CD14-positive monocyte (primary cell): ENCODE measurements at regions not wholly inside any gene's neighbourhood (a gene's known extent, or its start where the extent isn't known, plus 50 kb on each side); places are given as distances from the start of the nearest gene placed in this dataset.

Experiments
- DNase-seq, 3 donors: peaks; one replicate each; pipeline ENCODE4 v3.0.0-alpha.2; 2011 to 2022
- H2AFZ ChIP-seq: 2 replicates; pipeline ENCODE4 v1.6.0; 2012; ENCODE audit warnings: mild to moderate bottlenecking, low read depth, low read length, inconsistent platforms; ENCODE audit not compliant: insufficient read depth, poor library complexity, severe bottlenecking
- H3K27ac ChIP-seq, 2 donors: 1 replicate in 1 of 2; 2 replicates in 1 of 2; pipeline ENCODE4 v1.5.1; 2012 to 2013; ENCODE audit warnings: low read length in 2 of 2, control low read depth in 1 of 2, inconsistent platforms in 1 of 2, low read depth in 1 of 2, mild to moderate bottlenecking in 1 of 2
- H3K27me3 ChIP-seq, 2 donors: one replicate each; pipeline versions ENCODE4 v1.6.0 to v1.6.1; 2011 to 2013; ENCODE audit warnings: low read length in 2 of 2; ENCODE audit not compliant: control insufficient read depth in 2 of 2, insufficient read depth in 2 of 2
- H3K36me3 ChIP-seq, 2 donors: replicated peaks in 1 of 2; 1 replicate in 1 of 2; 2 replicates in 1 of 2; pipeline versions ENCODE4 v1.5.1 to v1.6.1; 2012 to 2013; ENCODE audit warnings: low read length in 2 of 2, control low read depth in 1 of 2, inconsistent platforms in 1 of 2, mild to moderate bottlenecking in 1 of 2; ENCODE audit not compliant: insufficient read depth in 2 of 2, control insufficient read depth in 1 of 2
- H3K4me1 ChIP-seq, 2 donors: 1 replicate in 1 of 2; 2 replicates in 1 of 2; pipeline versions ENCODE4 v1.5.1 to v1.6.1; 2012 to 2013; ENCODE audit warnings: low read length in 2 of 2, control low read depth in 1 of 2, inconsistent platforms in 1 of 2, mild to moderate bottlenecking in 1 of 2, moderate library complexity in 1 of 2; ENCODE audit not compliant: insufficient read depth in 2 of 2, control insufficient read depth in 1 of 2
- H3K4me2 ChIP-seq: replicated peaks from 2 replicates; pipeline ENCODE3; 2012; ENCODE audit warnings: low read length, moderate library complexity, mild to moderate bottlenecking; ENCODE audit not compliant: poor library complexity, severe bottlenecking; ENCODE audit errors: extremely low read depth
- H3K4me3 ChIP-seq, 3 experiments: fragments of 200-600 bp in 1 of 3; sonication (generic) in 1 of 3; replicated peaks in 1 of 3; 1 replicate in 2 of 3; 2 replicates in 1 of 3; pipeline ENCODE4 v1.5.1; 2011 to 2013; ENCODE audit warnings: low read length in 3 of 3, mild to moderate bottlenecking in 3 of 3, control low read depth in 2 of 3, low read depth in 2 of 3, inconsistent platforms in 1 of 3, moderate library complexity in 1 of 3
- H3K79me2 ChIP-seq: 2 replicates; pipeline ENCODE4 v1.6.0; 2012; ENCODE audit warnings: mild to moderate bottlenecking, control low read depth, inconsistent platforms, low read length, moderate library complexity; ENCODE audit not compliant: insufficient read depth
- H3K9ac ChIP-seq: 2 replicates; pipeline ENCODE4 v1.6.0; 2017; ENCODE audit warnings: low read length, mild to moderate bottlenecking; ENCODE audit not compliant: insufficient read depth, poor library complexity, severe bottlenecking
- H3K9me3 ChIP-seq, 2 donors: replicated peaks in 1 of 2; 1 replicate in 1 of 2; 2 replicates in 1 of 2; pipeline versions ENCODE4 v1.5.1 to v1.6.1; 2012 to 2013; ENCODE audit warnings: low read length in 2 of 2, control low read depth in 1 of 2; ENCODE audit not compliant: control insufficient read depth in 1 of 2, insufficient read depth in 1 of 2
- H4K20me1 ChIP-seq: 2 replicates; pipeline ENCODE4 v1.6.0; 2012; ENCODE audit warnings: mild to moderate bottlenecking, low read length, control low read depth, moderate library complexity; ENCODE audit not compliant: insufficient read depth
- H3K27ac Mint-ChIP-seq, 7 donors: one replicate each; pipeline ENCODE4 v1.8.0; 2020; ENCODE audit warnings: mild to moderate bottlenecking in 7 of 7, mixed read lengths in 7 of 7, moderate library complexity in 6 of 7, inconsistent platforms in 2 of 7
- H3K27me3 Mint-ChIP-seq, 3 donors: one replicate each; pipeline ENCODE4 v1.8.0; 2021 to 2022; ENCODE audit warnings: low read depth in 3 of 3, mild to moderate bottlenecking in 3 of 3, mixed read lengths in 3 of 3, moderate library complexity in 3 of 3, inconsistent platforms in 1 of 3
- H3K36me3 Mint-ChIP-seq, 2 donors: one replicate each; pipeline ENCODE4 v1.8.0; 2020; ENCODE audit warnings: mixed read lengths in 2 of 2, inconsistent platforms in 1 of 2, mild to moderate bottlenecking in 1 of 2
- H3K4me1 Mint-ChIP-seq: one replicate; pipeline ENCODE4 v1.8.0; 2020; ENCODE audit warnings: mild to moderate bottlenecking, mixed read lengths
- H3K4me3 Mint-ChIP-seq, 2 donors: one replicate each; pipeline ENCODE4 v1.8.0; 2020; ENCODE audit warnings: mild to moderate bottlenecking in 2 of 2, mixed read lengths in 2 of 2, moderate library complexity in 1 of 2
- H3K9me3 Mint-ChIP-seq, 7 donors: one replicate each; pipeline ENCODE4 v1.8.0; 2020 to 2022; ENCODE audit warnings: mixed read lengths in 7 of 7, mild to moderate bottlenecking in 6 of 7, moderate library complexity in 6 of 7, inconsistent platforms in 2 of 7
- CTCF ChIP-seq: fragments of 200-600 bp; IDR thresholded peaks from one replicate; pipeline ENCODE4 v1.8.0; 2022; ENCODE audit warnings: antibody characterized with exemption, mild to moderate bottlenecking
- WGBS: methylation state at CpG from one replicate; pipeline ENCODE4 v1.1.5; 2013; ENCODE audit warnings: missing lambda C conversion rate; ENCODE audit not compliant: insufficient coverage; 5-methylcytosine and 5-hydroxymethylcytosine counted together
- intact Hi-C, 2 donors: fragments of 100-400 bp; cut with micrococcal nuclease; formaldehyde crosslinking; loops; one replicate each; pipeline versions ENCODE4 v1.15.0 to v1.15.1; 2023

GRCh38 chr15:24752354-24752753 is 76.8 kb downstream of the NPAP1 start:
- Histone ChIP-seq H4K20me1 (no peaks in the 10 kb centered on the region), H3K9me3 (peaks cover 27 to 35% of the 10 kb centered on the region in 2 donors), H3K4me3 (no peak overlapping the region), H3K27me3 (no peaks in the 10 kb centered on the region), H3K4me2 (no peak overlapping the region), H3K79me2 (no peaks in the 10 kb centered on the region), H3K9ac (no peak overlapping the region), H3K27ac (no peak overlapping the region), H3K4me1 (no peaks in the 10 kb centered on the region), H3K36me3 (no peaks in the 10 kb centered on the region), H2AFZ (no peak overlapping the region)
- intact Hi-C loops: no loop called here
- H3K4me1 Mint-ChIP-seq: no peaks in the 10 kb centered on the region
- no peak overlapping the region for H3K4me3 Mint-ChIP-seq
- no peak for DNase-seq
- no peak overlapping the region for H3K27ac Mint-ChIP-seq
- peaks cover 0 to 4% (median 3%) of the 10 kb centered on the region in 3 donors for H3K27me3 Mint-ChIP-seq
- no peak for TF ChIP-seq CTCF
- H3K9me3 Mint-ChIP-seq: peaks cover 6 to 26% (median 13%) of the 10 kb centered on the region in 7 donors
- WGBS: 78% methylated on average over 1 of the region's 3 CpGs
- no peaks in the 10 kb centered on the region for H3K36me3 Mint-ChIP-seq

GRCh38 chr15:24756101-24756500 is 80.5 kb downstream of the NPAP1 start:
- H3K4me3 Mint-ChIP-seq: no peak overlapping the region
- TF ChIP-seq CTCF: no peak
- H3K9me3 Mint-ChIP-seq: peaks cover 0 to 7% (median 2%) of the 10 kb centered on the region in 7 donors
- Histone ChIP-seq H3K79me2 (no peaks in the 10 kb centered on the region), H3K4me1 (no peaks in the 10 kb centered on the region), H3K36me3 (no peaks in the 10 kb centered on the region), H2AFZ (no peak overlapping the region), H4K20me1 (no peaks in the 10 kb centered on the region), H3K9ac (no peak overlapping the region), H3K4me3 (no peak overlapping the region), H3K4me2 (no peak overlapping the region), H3K27me3 (no peaks in the 10 kb centered on the region), H3K9me3 (peaks cover 0 to 9% of the 10 kb centered on the region in 2 donors), H3K27ac (no peak overlapping the region)
- intact Hi-C loops: no loop called here
- peaks cover 0 to 3% (median 0%) of the 10 kb centered on the region in 3 donors for H3K27me3 Mint-ChIP-seq
- DNase-seq: no peak
- no peaks in the 10 kb centered on the region for H3K4me1 Mint-ChIP-seq
- no peak overlapping the region for H3K27ac Mint-ChIP-seq
- WGBS: no CpG with 5 or more reads among the region's 5 CpGs
- H3K36me3 Mint-ChIP-seq: no peaks in the 10 kb centered on the region
